T-helper 1 cell treated with Interleukin-12 subunit alpha and Interleukin-12 subunit beta and Interleukin-4 antibody, amounts not matched to agents 30 μg/mL and 1 μg/mL, for 36 hours (primary cell): ENCODE measurements at regions not wholly inside any gene's neighbourhood (a gene's known extent, or its start where the extent isn't known, plus 50 kb on each side); places are given as distances from the start of the nearest gene placed in this dataset.
"Not testable (repeated sequence)": the region's sequence is repeated elsewhere in the genome, so short reads cannot be mapped to it uniquely, and the experiment has no call there.

Experiments
- H3K27ac Mint-ChIP-seq: one replicate; pipeline ENCODE4 v1.8.0; 2021; ENCODE audit warnings: mild to moderate bottlenecking, mixed read lengths
- H3K27me3 Mint-ChIP-seq: one replicate; pipeline ENCODE4 v1.8.0; 2021; ENCODE audit warnings: low read depth, mixed read lengths
- H3K36me3 Mint-ChIP-seq: one replicate; pipeline ENCODE4 v1.8.0; 2021; ENCODE audit warnings: low read depth, mixed read lengths
- H3K4me1 Mint-ChIP-seq: one replicate; pipeline ENCODE4 v1.8.0; 2021; ENCODE audit warnings: low read depth, mixed read lengths
- H3K4me3 Mint-ChIP-seq: one replicate; pipeline ENCODE4 v1.8.0; 2021; ENCODE audit warnings: mild to moderate bottlenecking, moderate library complexity, mixed read lengths
- H3K9me3 Mint-ChIP-seq: one replicate; pipeline ENCODE4 v1.8.0; 2021; ENCODE audit warnings: mixed read lengths

- not testable (repeated sequence) for H3K4me1 Mint-ChIP-seq, H3K9me3 Mint-ChIP-seq, H3K27ac Mint-ChIP-seq, H3K27me3 Mint-ChIP-seq, H3K4me3 Mint-ChIP-seq, H3K36me3 Mint-ChIP-seq
Observed at GRCh38 chr7:96923345-96923744, 82.0 kb upstream of the DLX6 start.

DNA sequence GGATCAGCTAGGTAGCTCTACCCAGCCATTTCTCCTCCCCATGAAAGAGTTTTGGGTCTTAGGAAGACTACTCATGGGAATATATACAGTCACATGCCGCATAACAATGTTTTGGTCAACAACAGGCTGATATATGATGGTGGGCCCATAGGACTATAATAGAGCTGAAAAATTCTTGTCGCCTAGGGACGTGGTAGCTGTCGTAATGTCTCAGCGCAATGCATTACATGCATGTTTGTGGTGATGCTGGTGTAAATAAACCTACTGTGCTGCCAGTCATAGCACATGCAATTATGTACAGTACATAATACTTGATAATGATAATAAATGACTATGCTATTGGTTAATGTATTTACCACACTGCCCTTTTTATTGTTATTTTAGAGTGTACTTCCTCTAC, 78.2 kb upstream of the DLX6 start:
- Mint-ChIP-seq H3K36me3 (no peaks in the 10 kb centered on the region), H3K9me3 (no peaks in the 10 kb centered on the region), H3K4me1 (no peaks in the 10 kb centered on the region), H3K27ac (no peak overlapping the region), H3K27me3 (peaks cover 7% of the 10 kb centered on the region), H3K4me3 (no peak overlapping the region)

DNA sequence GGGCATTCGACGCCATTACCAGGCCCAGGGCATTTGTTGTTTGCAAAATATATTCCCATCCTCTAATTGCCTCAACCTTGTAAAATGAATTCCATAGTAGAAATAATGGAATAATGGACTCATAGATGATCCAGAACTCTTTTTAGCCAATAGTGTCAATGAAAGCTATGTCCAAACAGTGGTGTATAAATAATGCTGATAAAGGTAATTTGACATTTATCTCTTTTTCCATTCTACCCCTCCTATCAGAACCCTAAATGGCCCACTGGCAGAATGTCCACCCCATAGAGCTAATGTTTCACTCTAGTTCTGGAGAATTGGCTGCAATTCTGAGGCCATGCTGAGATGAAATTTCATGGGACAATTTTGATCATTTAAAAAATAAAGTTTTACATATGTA, 76.4 kb upstream of the DLX6 start:
- no peaks in the 10 kb centered on the region for H3K4me1 Mint-ChIP-seq
- H3K27me3 Mint-ChIP-seq = peaks cover 3% of the 10 kb centered on the region
- H3K27ac Mint-ChIP-seq = no peak overlapping the region
- no peaks in the 10 kb centered on the region for H3K9me3 Mint-ChIP-seq
- no peak overlapping the region for H3K4me3 Mint-ChIP-seq
- H3K36me3 Mint-ChIP-seq = no peaks in the 10 kb centered on the region

- no peaks in the 10 kb centered on the region for H3K4me1 Mint-ChIP-seq
- H3K4me3 Mint-ChIP-seq = no peak overlapping the region
- H3K27me3 Mint-ChIP-seq = no peaks in the 10 kb centered on the region
- no peaks in the 10 kb centered on the region for H3K9me3 Mint-ChIP-seq
- H3K27ac Mint-ChIP-seq = no peak overlapping the region
- H3K36me3 Mint-ChIP-seq = no peaks in the 10 kb centered on the region
Observed at GRCh38 chr7:96931891-96932290, 73.5 kb upstream of the DLX6 start.

GRCh38 chr7:96933067-96933645, 72.2 kb upstream of the DLX6 start:
- Mint-ChIP-seq H3K36me3 (no peaks in the 10 kb centered on the region), H3K9me3 (no peaks in the 10 kb centered on the region), H3K4me1 (no peaks in the 10 kb centered on the region), H3K4me3 (no peak overlapping the region), H3K27me3 (no peaks in the 10 kb centered on the region), H3K27ac (no peak overlapping the region)

GRCh38 chr7:96936621-96937020, 68.7 kb upstream of the DLX6 start:
- no peak overlapping the region for H3K27ac Mint-ChIP-seq
- H3K27me3 Mint-ChIP-seq = no peaks in the 10 kb centered on the region
- H3K4me3 Mint-ChIP-seq = no peak overlapping the region
- no peaks in the 10 kb centered on the region for H3K9me3 Mint-ChIP-seq
- no peaks in the 10 kb centered on the region for H3K4me1 Mint-ChIP-seq
- no peaks in the 10 kb centered on the region for H3K36me3 Mint-ChIP-seq

GRCh38 chr7:96942112-96942511, 63.2 kb upstream of the DLX6 start:
- Mint-ChIP-seq H3K27ac (no peak overlapping the region), H3K36me3 (no peaks in the 10 kb centered on the region), H3K27me3 (peaks cover 5% of the 10 kb centered on the region), H3K4me1 (no peaks in the 10 kb centered on the region), H3K4me3 (no peak overlapping the region), H3K9me3 (no peaks in the 10 kb centered on the region)

GRCh38 chr7:96949766-96950165, 55.6 kb upstream of the DLX6 start:
- H3K27me3 Mint-ChIP-seq = peaks cover 22% of the 10 kb centered on the region
- H3K27ac Mint-ChIP-seq = no peak overlapping the region
- no peaks in the 10 kb centered on the region for H3K4me1 Mint-ChIP-seq
- no peaks in the 10 kb centered on the region for H3K36me3 Mint-ChIP-seq
- no peak overlapping the region for H3K4me3 Mint-ChIP-seq
- H3K9me3 Mint-ChIP-seq = no peaks in the 10 kb centered on the region

DNA sequence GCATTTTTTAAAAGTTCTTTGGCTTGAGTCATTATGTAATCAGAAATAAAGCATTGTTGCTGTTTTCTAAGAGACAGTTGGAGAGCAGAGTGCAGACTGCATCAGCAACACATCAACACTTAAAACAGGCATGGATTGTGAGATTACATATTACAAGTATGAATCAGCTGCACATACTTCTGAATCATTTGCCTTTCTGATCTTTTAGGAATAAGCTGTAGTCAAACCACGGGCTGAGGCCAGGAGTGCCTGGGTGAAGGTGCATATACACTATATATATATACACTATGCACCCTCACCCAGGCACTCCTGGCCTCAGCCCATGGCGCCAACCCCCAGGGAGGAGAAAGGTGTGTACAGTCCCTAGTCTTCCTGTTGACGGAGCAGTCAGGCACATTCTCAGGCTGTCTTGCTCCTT, 52.4 kb upstream of the DLX6 start:
- H3K27ac Mint-ChIP-seq = no peak overlapping the region
- no peaks in the 10 kb centered on the region for H3K9me3 Mint-ChIP-seq
- H3K27me3 Mint-ChIP-seq = peaks cover 17% of the 10 kb centered on the region
- no peaks in the 10 kb centered on the region for H3K36me3 Mint-ChIP-seq
- H3K4me3 Mint-ChIP-seq = no peak overlapping the region
- no peaks in the 10 kb centered on the region for H3K4me1 Mint-ChIP-seq

DNA sequence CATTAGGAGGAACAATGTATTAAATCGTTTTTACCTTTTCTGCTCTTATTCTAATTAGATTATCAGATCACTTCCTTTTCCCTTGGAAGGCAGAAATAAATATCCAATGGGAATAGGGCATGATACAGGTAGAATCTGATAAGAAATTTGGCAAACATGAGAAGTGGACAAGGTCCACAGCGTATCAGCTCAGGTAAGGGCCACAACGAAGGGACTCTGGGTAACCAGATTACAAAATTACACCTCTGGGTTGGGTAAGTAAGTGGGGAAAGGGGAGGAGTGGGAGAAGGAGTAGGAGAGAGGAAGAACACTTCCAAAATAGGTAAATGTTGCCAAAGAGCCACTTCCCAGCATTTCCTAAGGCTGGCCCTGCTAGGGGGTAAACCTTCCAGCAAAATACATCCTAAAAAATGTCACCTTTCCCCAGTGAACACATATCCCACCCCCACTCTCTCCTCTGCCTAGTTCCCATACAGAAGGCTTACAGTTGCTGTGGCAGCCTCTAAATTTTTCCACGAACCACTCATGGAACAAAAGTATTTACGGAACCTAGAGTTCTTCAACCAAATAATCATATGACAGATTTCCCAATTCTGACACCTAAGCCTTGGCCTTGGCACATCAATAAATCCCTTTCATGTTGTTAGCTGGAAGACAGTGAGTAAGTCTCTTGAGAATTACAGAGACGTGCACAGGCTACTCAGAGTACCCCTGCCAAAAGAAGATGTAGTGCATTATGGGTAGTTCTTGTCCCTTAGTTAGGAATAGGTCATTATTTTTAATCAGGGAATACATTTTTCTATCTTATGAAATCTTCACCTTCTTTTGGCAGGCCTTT, 51.5 kb upstream of the DLX6 start:
- H3K9me3 Mint-ChIP-seq = no peaks in the 10 kb centered on the region
- no peak overlapping the region for H3K4me3 Mint-ChIP-seq
- no peak overlapping the region for H3K27ac Mint-ChIP-seq
- peaks cover 17% of the 10 kb centered on the region for H3K27me3 Mint-ChIP-seq
- no peaks in the 10 kb centered on the region for H3K4me1 Mint-ChIP-seq
- H3K36me3 Mint-ChIP-seq = no peaks in the 10 kb centered on the region
